ENCODE measurements at regions not wholly inside any gene's neighbourhood (a gene's known extent, or its start where the extent isn't known, plus 50 kb on each side); places are given as distances from the start of the nearest gene placed in this dataset.

- TF ChIP-seq CTCF (IDR thresholded peaks at IDR 0.05) (no peak), POLR2A (IDR thresholded peaks at IDR 0.05) (no peak)
These were observed 683.0 kb downstream of the MATN1 start for GRCh38 chr1:30040081-30041019.

Data from thyroid gland (tissue), 4 donors.